ENCODE measurements at regions not wholly inside any gene's neighbourhood (a gene's known extent, or its start where the extent isn't known, plus 50 kb on each side); places are given as distances from the start of the nearest gene placed in this dataset.

DNA sequence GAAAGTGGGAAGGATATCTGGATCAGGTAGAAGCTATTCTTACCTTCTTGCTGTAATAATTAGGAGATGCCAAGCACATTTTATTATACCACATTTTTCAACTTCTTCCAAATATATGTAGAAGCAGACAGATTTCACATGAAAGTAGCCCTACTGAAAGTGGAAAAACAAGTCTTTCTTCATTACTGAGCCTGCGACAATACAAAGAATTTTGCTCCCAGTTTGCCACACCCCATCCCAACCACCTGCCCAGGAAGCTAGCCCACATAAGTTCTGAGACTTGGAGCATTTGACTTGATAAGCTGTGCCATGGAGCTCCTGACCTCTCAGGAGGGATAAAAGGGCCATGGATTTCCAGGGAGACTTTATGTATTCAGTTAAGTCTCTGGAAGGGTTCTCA lies 249.1 kb upstream of the ADCY2 start:
- TF ChIP-seq RAD21 (IDR thresholded peaks at IDR 0.05; ENCODE audit: low read depth) (no peak), EGR1 (IDR thresholded peaks at IDR 0.05) (no peak), FOXM1 (IDR thresholded peaks at IDR 0.05; ENCODE audit: borderline replicate concordance, low read depth) (no peak), CREB1 (IDR thresholded peaks at IDR 0.05; ENCODE audit: low read depth) (no peak), YY1 (IDR thresholded peaks at IDR 0.05; ENCODE audit: low read depth) (no peak), REST (IDR thresholded peaks at IDR 0.05; ENCODE audit: low read depth) (no peak), ZBTB7A (IDR thresholded peaks at IDR 0.05; ENCODE audit: low read depth) (no peak), CEBPB (IDR thresholded peaks at IDR 0.05) (no peak), TCF12 (IDR thresholded peaks at IDR 0.05; ENCODE audit: low read depth) (no peak)
- TF ChIP-seq, protein P1, sequence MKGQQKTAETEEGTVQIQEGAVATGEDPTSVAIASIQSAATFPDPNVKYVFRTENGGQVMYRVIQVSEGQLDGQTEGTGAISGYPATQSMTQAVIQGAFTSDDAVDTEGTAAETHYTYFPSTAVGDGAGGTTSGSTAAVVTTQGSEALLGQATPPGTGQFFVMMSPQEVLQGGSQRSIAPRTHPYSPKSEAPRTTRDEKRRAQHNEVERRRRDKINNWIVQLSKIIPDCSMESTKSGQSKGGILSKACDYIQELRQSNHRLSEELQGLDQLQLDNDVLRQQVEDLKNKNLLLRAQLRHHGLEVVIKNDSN (IDR thresholded peaks at IDR 0.05): no peak

Data from Ishikawa (cell line).